ENCODE measurements at regions not wholly inside any gene's neighbourhood (a gene's known extent, or its start where the extent isn't known, plus 50 kb on each side); places are given as distances from the start of the nearest gene placed in this dataset.

DNA sequence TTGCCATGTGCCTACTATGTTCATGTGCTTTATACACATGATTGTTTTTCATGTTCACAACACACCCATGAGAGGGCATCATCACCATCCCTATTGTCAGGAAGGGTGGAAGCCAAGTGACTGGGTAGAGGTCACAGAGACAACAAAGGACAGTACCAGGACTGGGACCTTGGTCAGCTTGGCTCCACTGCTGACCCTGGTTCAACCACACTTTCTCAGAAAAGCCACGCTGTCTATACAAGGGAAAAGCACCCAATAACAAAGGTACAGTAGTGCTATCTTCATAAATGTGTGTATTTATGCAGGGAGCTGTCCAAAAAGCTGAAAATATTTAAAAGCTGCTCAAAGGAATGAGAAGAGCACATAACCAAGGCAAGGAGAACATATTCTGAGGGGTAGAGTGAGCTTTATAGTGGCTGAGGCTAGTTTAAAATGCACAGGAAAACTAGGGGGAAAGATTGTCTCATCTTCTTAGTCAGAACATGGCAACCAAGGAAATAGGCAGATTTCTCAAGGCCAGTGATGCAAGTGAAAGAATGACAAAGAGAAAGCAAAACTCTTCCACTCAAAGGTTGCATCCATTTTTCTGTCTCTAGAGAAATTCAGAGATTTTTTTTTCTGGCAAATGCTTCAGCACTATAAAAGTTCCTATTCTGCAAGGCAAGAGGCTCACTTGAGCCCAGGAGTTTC is 415.0 kb downstream of the FOXO1 start:
- H3K9me3 ChIP-seq (ENCODE audit: control insufficient read depth, low read depth, low read length), result no peaks in the 10 kb centered on the region
- H2AFZ ChIP-seq (ENCODE audit: control insufficient read depth, low read length), result no peak overlapping the region
- no peaks in the 10 kb centered on the region for H4K20me1 ChIP-seq (ENCODE audit: control insufficient read depth, extremely low read depth, insufficient read depth, low read length)
- no peak overlapping the region for H3K9ac ChIP-seq (ENCODE audit: control insufficient read depth, extremely low read depth, insufficient read depth, low read length)
- no peaks in the 10 kb centered on the region for H3K36me3 ChIP-seq (ENCODE audit: control insufficient read depth in 2 of 2, extremely low read depth in 1 of 2, insufficient read depth in 2 of 2, low read length in 2 of 2)
- H3K4me3 ChIP-seq (ENCODE audit: control insufficient read depth in 2 of 3, extremely low read depth in 1 of 3, insufficient read depth in 2 of 3, low read depth in 1 of 3, low read length in 3 of 3), result no peak overlapping the region
- peak in 1 of 3 experiments; percentile 11 for TF ChIP-seq CTCF (optimal IDR thresholded peaks at IDR 0.05 in 1 of 3, IDR thresholded peaks at IDR 0.05 in 1 of 3, conservative IDR thresholded peaks at IDR 0.05 in 1 of 3; ENCODE audit: extremely low read depth in 1 of 3, insufficient read depth in 2 of 3, low read length in 3 of 3)
- TF ChIP-seq EZH2 (IDR thresholded peaks at IDR 0.05; ENCODE audit: low read length), result no peak
- no peaks in the 10 kb centered on the region for H3K79me2 ChIP-seq (ENCODE audit: control insufficient read depth, insufficient read depth, low read length)
- H3K27ac ChIP-seq (ENCODE audit: control insufficient read depth, insufficient read depth, low read length), result no peak overlapping the region
- peaks cover 24% of the 10 kb centered on the region for H3K4me1 ChIP-seq (ENCODE audit: control insufficient read depth, extremely low read depth, insufficient read depth, low read length)
- no peaks in the 10 kb centered on the region for H3K27me3 ChIP-seq (ENCODE audit: control insufficient read depth, extremely low read depth, insufficient read depth, low read length)
- no peaks in the 10 kb centered on the region for H3K9me1 ChIP-seq (ENCODE audit: control insufficient read depth, extremely low read depth, insufficient read depth, low read length)
- H3K4me2 ChIP-seq (ENCODE audit: control insufficient read depth, extremely low read depth, insufficient read depth, low read depth, low read length), result no peak overlapping the region
- dilution Hi-C loops (cut with MboI; ENCODE audit: extremely low pct_ligation_motif_present, low sequenced_read_pairs), result no loop called here
- DNase-seq (ENCODE audit: low read depth, low spot score) (no peak), FAIRE-seq (peak; percentile 74)

- Histone ChIP-seq H2AFZ (ENCODE audit: control insufficient read depth, low read length) (no peak overlapping the region), H3K4me2 (ENCODE audit: control insufficient read depth, extremely low read depth, insufficient read depth, low read depth, low read length) (peak overlapping the region; percentile 18), H3K27ac (ENCODE audit: control insufficient read depth, insufficient read depth, low read length) (no peak overlapping the region), H3K27me3 (ENCODE audit: control insufficient read depth, extremely low read depth, insufficient read depth, low read length) (no peaks in the 10 kb centered on the region), H3K4me3 (ENCODE audit: control insufficient read depth in 2 of 3, extremely low read depth in 1 of 3, insufficient read depth in 2 of 3, low read depth in 1 of 3, low read length in 3 of 3) (no peak overlapping the region), H3K4me1 (ENCODE audit: control insufficient read depth, extremely low read depth, insufficient read depth, low read length) (peaks cover 24% of the 10 kb centered on the region), H3K9ac (ENCODE audit: control insufficient read depth, extremely low read depth, insufficient read depth, low read length) (no peak overlapping the region), H3K9me1 (ENCODE audit: control insufficient read depth, extremely low read depth, insufficient read depth, low read length) (no peaks in the 10 kb centered on the region), H4K20me1 (ENCODE audit: control insufficient read depth, extremely low read depth, insufficient read depth, low read length) (no peaks in the 10 kb centered on the region), H3K79me2 (ENCODE audit: control insufficient read depth, insufficient read depth, low read length) (no peaks in the 10 kb centered on the region), H3K9me3 (ENCODE audit: control insufficient read depth, low read depth, low read length) (no peaks in the 10 kb centered on the region), H3K36me3 (ENCODE audit: control insufficient read depth in 2 of 2, extremely low read depth in 1 of 2, insufficient read depth in 2 of 2, low read length in 2 of 2) (no peaks in the 10 kb centered on the region)
- FAIRE-seq, result no peak
- dilution Hi-C loops (cut with MboI; ENCODE audit: extremely low pct_ligation_motif_present, low sequenced_read_pairs), result no loop called here
- no peak for TF ChIP-seq EZH2 (IDR thresholded peaks at IDR 0.05; ENCODE audit: low read length)
- no peak for DNase-seq (ENCODE audit: low read depth, low spot score)
Observed at GRCh38 chr13:40252241-40252640, 414.2 kb downstream of the FOXO1 start.

- no peak overlapping the region for H3K27ac ChIP-seq (ENCODE audit: control insufficient read depth, insufficient read depth, low read length)
- no peak overlapping the region for H2AFZ ChIP-seq (ENCODE audit: control insufficient read depth, low read length)
- H3K36me3 ChIP-seq (ENCODE audit: control insufficient read depth in 2 of 2, extremely low read depth in 1 of 2, insufficient read depth in 2 of 2, low read length in 2 of 2), result no peaks in the 10 kb centered on the region
- no peaks in the 10 kb centered on the region for H3K9me1 ChIP-seq (ENCODE audit: control insufficient read depth, extremely low read depth, insufficient read depth, low read length)
- dilution Hi-C loops (cut with MboI; ENCODE audit: extremely low pct_ligation_motif_present, low sequenced_read_pairs), result no loop called here
- no peak for DNase-seq (ENCODE audit: low read depth, low spot score)
- H3K4me3 ChIP-seq (ENCODE audit: control insufficient read depth in 2 of 3, extremely low read depth in 1 of 3, insufficient read depth in 2 of 3, low read depth in 1 of 3, low read length in 3 of 3), result no peak overlapping the region
- no peak overlapping the region for H3K9ac ChIP-seq (ENCODE audit: control insufficient read depth, extremely low read depth, insufficient read depth, low read length)
- H3K4me1 ChIP-seq (ENCODE audit: control insufficient read depth, extremely low read depth, insufficient read depth, low read length), result peaks cover 23% of the 10 kb centered on the region
- H3K27me3 ChIP-seq (ENCODE audit: control insufficient read depth, extremely low read depth, insufficient read depth, low read length), result no peaks in the 10 kb centered on the region
- no peaks in the 10 kb centered on the region for H4K20me1 ChIP-seq (ENCODE audit: control insufficient read depth, extremely low read depth, insufficient read depth, low read length)
- H3K4me2 ChIP-seq (ENCODE audit: control insufficient read depth, extremely low read depth, insufficient read depth, low read depth, low read length), result no peak overlapping the region
- no peak for TF ChIP-seq CTCF (optimal IDR thresholded peaks at IDR 0.05 in 1 of 3, IDR thresholded peaks at IDR 0.05 in 1 of 3, conservative IDR thresholded peaks at IDR 0.05 in 1 of 3; ENCODE audit: extremely low read depth in 1 of 3, insufficient read depth in 2 of 3, low read length in 3 of 3)
- no peak for TF ChIP-seq EZH2 (IDR thresholded peaks at IDR 0.05; ENCODE audit: low read length)
- no peaks in the 10 kb centered on the region for H3K9me3 ChIP-seq (ENCODE audit: control insufficient read depth, low read depth, low read length)
- H3K79me2 ChIP-seq (ENCODE audit: control insufficient read depth, insufficient read depth, low read length), result no peaks in the 10 kb centered on the region
- FAIRE-seq, result peak; percentile 58
Observed at GRCh38 chr13:40252676-40253075, 413.8 kb downstream of the FOXO1 start.

Measured in keratinocyte (primary cell).